ENCODE measurements at regions not wholly inside any gene's neighbourhood (a gene's known extent, or its start where the extent isn't known, plus 50 kb on each side); places are given as distances from the start of the nearest gene placed in this dataset.
"Not testable (repeated sequence)": the region's sequence is repeated elsewhere in the genome, so short reads cannot be mapped to it uniquely, and the experiment has no call there.

- DNase-seq = no peak
Measured at GRCh38 chr1:196088541-196088940, 519.7 kb downstream of the KCNT2 start.

GRCh38 chr1:196078691-196079090, 529.5 kb downstream of the KCNT2 start:
- DNase-seq = no peak

GRCh38 chr1:196075621-196076020, 532.6 kb downstream of the KCNT2 start:
- DNase-seq = no peak

- DNase-seq = no peak
Measured at GRCh38 chr1:196074182-196074581, 534.1 kb downstream of the KCNT2 start.

- DNase-seq = no peak
Measured at GRCh38 chr1:196071447-196071846, 536.8 kb downstream of the KCNT2 start.

GRCh38 chr1:196070940-196071339, 537.3 kb downstream of the KCNT2 start:
- DNase-seq = no peak

- DNase-seq = no peak
Measured at GRCh38 chr1:196063952-196064351, 544.3 kb downstream of the KCNT2 start.

GRCh38 chr1:196063294-196063693, 544.9 kb downstream of the KCNT2 start:
- no peak for DNase-seq

- no peak for DNase-seq
Measured at GRCh38 chr1:196060539-196060938, 547.7 kb downstream of the KCNT2 start.

GRCh38 chr1:196059210-196059609, 549.0 kb downstream of the KCNT2 start:
- DNase-seq = no peak

- no peak for DNase-seq
Measured at GRCh38 chr1:196056966-196057365, 551.3 kb downstream of the KCNT2 start.

GRCh38 chr1:196049407-196049806, 558.8 kb downstream of the KCNT2 start:
- DNase-seq = no peak

- DNase-seq = no peak
Measured at GRCh38 chr1:196043268-196043667, 565.0 kb downstream of the KCNT2 start.

GRCh38 chr1:196034080-196034706, 574.0 kb downstream of the KCNT2 start:
- no peak for DNase-seq

GRCh38 chr1:196031387-196031786, 576.9 kb downstream of the KCNT2 start:
- not testable (repeated sequence) for DNase-seq

GRCh38 chr1:196030455-196030854, 577.8 kb downstream of the KCNT2 start:
- DNase-seq = no peak

GRCh38 chr1:196029410-196029809, 578.8 kb downstream of the KCNT2 start:
- DNase-seq = no peak

- no peak for DNase-seq
Measured at GRCh38 chr1:196027127-196027526, 581.1 kb downstream of the KCNT2 start.

GRCh38 chr1:196021174-196021573, 587.1 kb downstream of the KCNT2 start:
- DNase-seq = not testable (repeated sequence)

- no peak for DNase-seq
Measured at GRCh38 chr1:196009362-196009761, 598.9 kb downstream of the KCNT2 start.

GRCh38 chr1:196007763-196008162, 600.5 kb downstream of the KCNT2 start:
- no peak for DNase-seq

- no peak for DNase-seq
Measured at GRCh38 chr1:196005426-196005825, 602.8 kb downstream of the KCNT2 start.

- DNase-seq = not testable (repeated sequence)
Measured at GRCh38 chr1:196004388-196004787, 603.9 kb downstream of the KCNT2 start.

GRCh38 chr1:196002906-196003305, 605.3 kb downstream of the KCNT2 start:
- no peak for DNase-seq

GRCh38 chr1:196002296-196002695, 605.9 kb downstream of the KCNT2 start:
- DNase-seq = not testable (repeated sequence)
